ENCODE measurements at regions not wholly inside any gene's neighbourhood (a gene's known extent, or its start where the extent isn't known, plus 50 kb on each side); places are given as distances from the start of the nearest gene placed in this dataset.
A peak's percentile ranks its signal among the peaks of the same experiment; 100 is the strongest.

GRCh38 chr9:23372703-23373102, 453.3 kb downstream of the ELAVL2 start:
- no peak for DNase-seq
- intact Hi-C loops (cut with DNase I; ENCODE audit: low total_unique reads), result no loop called here

GRCh38 chr9:23375511-23375910, 450.5 kb downstream of the ELAVL2 start:
- no peak overlapping the region for H3K27ac ChIP-seq
- DNase-seq, result no peak
- no peaks in the 10 kb centered on the region for H3K9me3 ChIP-seq
- intact Hi-C loops (cut with DNase I; ENCODE audit: low total_unique reads), result no loop called here
- H3K27me3 ChIP-seq, result no peaks in the 10 kb centered on the region
- no peaks in the 10 kb centered on the region for H3K36me3 ChIP-seq
- TF ChIP-seq POLR2A (IDR thresholded peaks at IDR 0.05), result no peak
- no peak for TF ChIP-seq CTCF (IDR thresholded peaks at IDR 0.05)
- TF ChIP-seq EP300 (IDR thresholded peaks at IDR 0.05), result no peak
- no peak for TF ChIP-seq POLR2AphosphoS5 (IDR thresholded peaks at IDR 0.05)
- 63 to 91% (median 82%) methylated on average over 2 of the region's 2 CpGs for WGBS, 5 donors
- H3K4me3 ChIP-seq, result no peak overlapping the region
- H3K4me1 ChIP-seq, result no peaks in the 10 kb centered on the region

More at GRCh38 chr9:23372703-23373102, 453.3 kb downstream of the ELAVL2 start:
- Histone ChIP-seq H3K27ac (no peak overlapping the region), H3K9me3 (no peaks in the 10 kb centered on the region), H3K4me3 (no peak overlapping the region), H3K4me1 (no peaks in the 10 kb centered on the region), H3K27me3 (no peaks in the 10 kb centered on the region), H3K36me3 (no peaks in the 10 kb centered on the region)
- TF ChIP-seq CTCF (IDR thresholded peaks at IDR 0.05) (no peak), POLR2AphosphoS5 (IDR thresholded peaks at IDR 0.05) (no peak), POLR2A (IDR thresholded peaks at IDR 0.05) (no peak), EP300 (IDR thresholded peaks at IDR 0.05) (no peak)
- 26 to 53% (median 39%) methylated on average over 1 of the region's 1 CpG for WGBS, 5 donors

- WGBS, 5 donors, result 68 to 84% (median 75%) methylated on average over 4 of the region's 4 CpGs
- TF ChIP-seq CTCF (IDR thresholded peaks at IDR 0.05) (no peak), POLR2A (IDR thresholded peaks at IDR 0.05) (no peak), POLR2AphosphoS5 (IDR thresholded peaks at IDR 0.05) (no peak), EP300 (IDR thresholded peaks at IDR 0.05) (no peak)
- H3K27ac ChIP-seq, result no peak overlapping the region
- intact Hi-C loops (cut with DNase I; ENCODE audit: low total_unique reads), result no loop called here
- H3K4me1 ChIP-seq, result no peaks in the 10 kb centered on the region
- peaks cover 0 to 15% (median 5%) of the 10 kb centered on the region in 4 donors for H3K9me3 ChIP-seq
- H3K4me3 ChIP-seq, result no peak overlapping the region
- no peaks in the 10 kb centered on the region for H3K36me3 ChIP-seq
- no peak for DNase-seq
- no peaks in the 10 kb centered on the region for H3K27me3 ChIP-seq
These were observed 446.2 kb downstream of the ELAVL2 start for GRCh38 chr9:23379842-23380241.

GRCh38 chr9:23380821-23381220, 445.2 kb downstream of the ELAVL2 start:
- Histone ChIP-seq H3K36me3 (no peaks in the 10 kb centered on the region), H3K4me1 (no peaks in the 10 kb centered on the region), H3K27me3 (no peaks in the 10 kb centered on the region), H3K27ac (no peak overlapping the region), H3K9me3 (peaks cover 0 to 15% (median 5%) of the 10 kb centered on the region in 4 donors), H3K4me3 (no peak overlapping the region)
- TF ChIP-seq POLR2A (IDR thresholded peaks at IDR 0.05), result no peak
- no peak for TF ChIP-seq POLR2AphosphoS5 (IDR thresholded peaks at IDR 0.05)
- no peak for TF ChIP-seq CTCF (IDR thresholded peaks at IDR 0.05)
- TF ChIP-seq EP300 (IDR thresholded peaks at IDR 0.05), result no peak
- DNase-seq, result peak in 1 of 2 donors; percentile 7
- intact Hi-C loops (cut with DNase I; ENCODE audit: low total_unique reads), result no loop called here
